Mesenchymal stem cell (in vitro differentiated cells and primary cell): ENCODE measurements at regions not wholly inside any gene's neighbourhood (a gene's known extent, or its start where the extent isn't known, plus 50 kb on each side); places are given as distances from the start of the nearest gene placed in this dataset.

ENCODE experiments used
- DNase-seq: peaks from one replicate; pipeline ENCODE4 v3.0.0-alpha.2; 2013
- H2AFZ ChIP-seq: one replicate; pipeline ENCODE4 v1.6.1; 2013; ENCODE audit warnings: low read depth, mild to moderate bottlenecking, control low read depth, inconsistent platforms, low read length, moderate library complexity
- H2AK5ac ChIP-seq: 2 replicates; pipeline ENCODE4 v1.6.1; 2013; ENCODE audit warnings: low read length, moderate library complexity, mild to moderate bottlenecking, inconsistent platforms; ENCODE audit not compliant: severe bottlenecking
- H2BK120ac ChIP-seq: one replicate; pipeline ENCODE4 v1.6.1; 2013; ENCODE audit warnings: low read depth, mild to moderate bottlenecking, inconsistent platforms, low read length, moderate library complexity
- H2BK12ac ChIP-seq, 2 experiments: one replicate each; pipeline ENCODE4 v1.6.1; 2013; ENCODE audit warnings: inconsistent platforms in 2 of 2, low read length in 2 of 2, mild to moderate bottlenecking in 2 of 2, moderate library complexity in 2 of 2, control low read depth in 1 of 2
- H2BK15ac ChIP-seq: one replicate; pipeline ENCODE4 v1.6.1; 2013; ENCODE audit warnings: mild to moderate bottlenecking, low read depth, inconsistent platforms; ENCODE audit not compliant: poor library complexity, severe bottlenecking
- H2BK5ac ChIP-seq: 2 replicates; pipeline ENCODE4 v1.6.1; 2013; ENCODE audit warnings: low read depth, mild to moderate bottlenecking, low read length, control low read depth, inconsistent platforms; ENCODE audit not compliant: poor library complexity, severe bottlenecking
- H3K14ac ChIP-seq, 2 experiments: one replicate each; pipeline ENCODE4 v1.6.1; 2013; ENCODE audit warnings: inconsistent platforms in 2 of 2, low read length in 2 of 2, control low read depth in 1 of 2, mild to moderate bottlenecking in 1 of 2, moderate library complexity in 1 of 2
- H3K18ac ChIP-seq, 2 experiments: one replicate each; pipeline ENCODE4 v1.6.1; 2013; ENCODE audit warnings: inconsistent platforms in 2 of 2, low read length in 2 of 2, control low read depth in 1 of 2, low read depth in 1 of 2, mild to moderate bottlenecking in 1 of 2
- H3K23ac ChIP-seq, 2 experiments: one replicate each; pipeline ENCODE4 v1.6.1; 2013; ENCODE audit warnings: inconsistent platforms in 2 of 2, low read length in 2 of 2, mild to moderate bottlenecking in 2 of 2, moderate library complexity in 2 of 2, control low read depth in 1 of 2
- H3K27ac ChIP-seq: 2 replicates; pipeline ENCODE4 v1.5.1; 2013; ENCODE audit warnings: mild to moderate bottlenecking, moderate library complexity, low read length, control low read depth, inconsistent platforms; ENCODE audit not compliant: poor library complexity, severe bottlenecking
- H3K27me3 ChIP-seq, 2 experiments: 2 replicates each; pipeline versions ENCODE4 v1.6.1 to v1.7.0; 2013; ENCODE audit warnings: low read length in 2 of 2, mild to moderate bottlenecking in 2 of 2, moderate library complexity in 2 of 2, control low read depth in 1 of 2, inconsistent platforms in 1 of 2; ENCODE audit not compliant: control insufficient read depth in 1 of 2, insufficient read depth in 1 of 2
- H3K36me3 ChIP-seq, 2 experiments: 2 replicates each; pipeline versions ENCODE4 v1.6.1 to v1.7.0; 2013; ENCODE audit warnings: low read length in 2 of 2, control low read depth in 1 of 2, inconsistent platforms in 1 of 2, low read depth in 1 of 2, mild to moderate bottlenecking in 1 of 2; ENCODE audit not compliant: insufficient read depth in 2 of 2, control insufficient read depth in 1 of 2
- H3K4ac ChIP-seq, 2 experiments: one replicate each; pipeline ENCODE4 v1.6.1; 2013; ENCODE audit warnings: inconsistent platforms in 2 of 2, low read length in 2 of 2, mild to moderate bottlenecking in 2 of 2, moderate library complexity in 2 of 2, control low read depth in 1 of 2, low read depth in 1 of 2
- H3K4me1 ChIP-seq: 2 replicates; pipeline ENCODE4 v1.6.1; 2013; ENCODE audit warnings: low read depth, low read length, control low read depth; ENCODE audit not compliant: control insufficient read depth, insufficient read depth
- H3K4me2 ChIP-seq: 2 replicates; pipeline ENCODE4 v1.6.1; 2013; ENCODE audit warnings: low read length, mild to moderate bottlenecking, inconsistent platforms; ENCODE audit not compliant: poor library complexity, severe bottlenecking
- H3K4me3 ChIP-seq, 2 experiments: 2 replicates each; pipeline versions ENCODE4 v1.5.1 to v1.7.0; 2013; ENCODE audit warnings: low read length in 2 of 2, mild to moderate bottlenecking in 2 of 2, control low read depth in 1 of 2, low read depth in 1 of 2; ENCODE audit not compliant: insufficient read depth in 1 of 2
- H3K79me1 ChIP-seq: replicated peaks from 2 replicates; pipeline ENCODE4 v1.6.1; 2013; ENCODE audit warnings: mild to moderate bottlenecking, control low read depth, low read length, inconsistent platforms; ENCODE audit not compliant: poor library complexity, severe bottlenecking
- H3K9ac ChIP-seq: 2 replicates; pipeline ENCODE4 v1.7.0; 2013; ENCODE audit warnings: mild to moderate bottlenecking, low read length, moderate library complexity
- H3K9me3 ChIP-seq: 2 replicates; pipeline ENCODE4 v1.7.0; 2013; ENCODE audit warnings: mild to moderate bottlenecking, low read length; ENCODE audit not compliant: control insufficient read depth
- H4K8ac ChIP-seq: one replicate; pipeline ENCODE4 v1.6.1; 2013; ENCODE audit warnings: inconsistent platforms, mild to moderate bottlenecking, low read length, moderate library complexity
- H4K91ac ChIP-seq: one replicate; pipeline ENCODE4 v1.6.1; 2013; ENCODE audit warnings: mild to moderate bottlenecking, low read length, inconsistent platforms
- WGBS: methylation state at CpG from one replicate; pipeline ENCODE4 v1.1.7; 2013; ENCODE audit warnings: mixed read lengths; 5-methylcytosine and 5-hydroxymethylcytosine counted together

DNA sequence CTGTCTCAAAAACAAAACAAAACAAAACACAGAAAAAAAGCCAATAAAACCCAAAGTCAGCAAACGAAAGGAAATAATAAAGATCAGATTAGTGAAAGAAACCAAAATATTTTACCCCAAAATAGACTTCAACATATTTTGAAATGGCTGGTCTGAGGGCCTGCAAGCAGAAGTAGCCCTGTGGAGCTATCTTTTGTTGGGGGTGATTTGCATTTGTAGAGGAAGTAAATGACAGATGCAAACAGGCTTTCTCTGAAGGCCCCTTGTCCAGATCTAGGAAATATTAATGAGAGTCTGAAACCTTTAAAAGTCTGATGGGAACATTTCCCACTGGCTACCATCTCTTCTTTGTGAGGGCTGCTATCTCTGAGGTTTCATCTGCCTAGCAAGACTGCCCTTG is 74.0 kb downstream of the GCNT4 start:
- H2AK5ac ChIP-seq = no peak overlapping the region
- no peak overlapping the region for H3K4me3 ChIP-seq
- no peak overlapping the region for H3K9ac ChIP-seq
- H3K27me3 ChIP-seq = peaks cover 0 to 4% of the 10 kb centered on the region in 2 experiments
- H3K23ac ChIP-seq = no peak overlapping the region
- H3K4me2 ChIP-seq = no peak overlapping the region
- no peak overlapping the region for H4K91ac ChIP-seq
- WGBS = no CpG with 5 or more reads among the region's 1 CpG
- no peak overlapping the region for H3K14ac ChIP-seq
- H3K4me1 ChIP-seq = no peaks in the 10 kb centered on the region
- no peak overlapping the region for H4K8ac ChIP-seq
- H3K79me1 ChIP-seq = peaks cover 3% of the 10 kb centered on the region
- H2AFZ ChIP-seq = no peak overlapping the region
- peaks cover 6% of the 10 kb centered on the region for H3K9me3 ChIP-seq
- no peak overlapping the region for H3K27ac ChIP-seq
- H3K4ac ChIP-seq = no peak overlapping the region
- H2BK5ac ChIP-seq = no peak overlapping the region
- DNase-seq = no peak
- H2BK15ac ChIP-seq = no peak overlapping the region
- no peak overlapping the region for H3K18ac ChIP-seq
- H3K36me3 ChIP-seq = no peaks in the 10 kb centered on the region
- H2BK120ac ChIP-seq = no peak overlapping the region
- no peak overlapping the region for H2BK12ac ChIP-seq

DNA sequence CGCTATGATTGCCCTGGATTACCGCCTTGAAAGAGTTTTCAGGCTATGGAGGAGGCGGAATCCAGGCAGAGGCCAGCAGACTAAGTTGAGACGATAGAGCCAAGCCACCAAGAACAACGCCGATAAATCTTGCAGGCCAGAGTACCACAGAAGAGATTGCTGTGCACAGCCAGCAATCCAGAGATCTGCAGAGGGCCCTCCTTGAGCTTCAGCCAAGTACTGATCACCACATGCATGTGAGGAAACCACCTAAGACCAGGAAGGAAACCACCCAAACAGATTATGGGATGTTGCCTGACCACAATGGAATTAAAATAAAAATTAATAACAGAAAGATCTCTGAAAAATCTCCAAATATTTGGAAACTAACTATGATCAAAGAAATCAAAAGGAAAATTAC is 74.9 kb downstream of the GCNT4 start:
- H2BK15ac ChIP-seq = no peak overlapping the region
- H3K9ac ChIP-seq = no peak overlapping the region
- H3K4me3 ChIP-seq = no peak overlapping the region
- no peak overlapping the region for H3K4me2 ChIP-seq
- H2BK5ac ChIP-seq = no peak overlapping the region
- H4K91ac ChIP-seq = no peak overlapping the region
- 96% methylated on average over 6 of the region's 6 CpGs for WGBS
- no peak overlapping the region for H2BK12ac ChIP-seq
- H3K14ac ChIP-seq = no peak overlapping the region
- no peak overlapping the region for H4K8ac ChIP-seq
- no peak overlapping the region for H3K27ac ChIP-seq
- H3K79me1 ChIP-seq = peaks cover 4% of the 10 kb centered on the region
- no peak overlapping the region for H3K23ac ChIP-seq
- no peak for DNase-seq
- H2AFZ ChIP-seq = no peak overlapping the region
- H2AK5ac ChIP-seq = no peak overlapping the region
- H3K27me3 ChIP-seq = peaks cover 0 to 4% of the 10 kb centered on the region in 2 experiments
- no peaks in the 10 kb centered on the region for H3K4me1 ChIP-seq
- H2BK120ac ChIP-seq = no peak overlapping the region
- H3K4ac ChIP-seq = no peak overlapping the region
- no peaks in the 10 kb centered on the region for H3K36me3 ChIP-seq
- H3K18ac ChIP-seq = peak overlapping the region in 1 of 2 experiments; percentile 20
- H3K9me3 ChIP-seq = peaks cover 6% of the 10 kb centered on the region

DNA sequence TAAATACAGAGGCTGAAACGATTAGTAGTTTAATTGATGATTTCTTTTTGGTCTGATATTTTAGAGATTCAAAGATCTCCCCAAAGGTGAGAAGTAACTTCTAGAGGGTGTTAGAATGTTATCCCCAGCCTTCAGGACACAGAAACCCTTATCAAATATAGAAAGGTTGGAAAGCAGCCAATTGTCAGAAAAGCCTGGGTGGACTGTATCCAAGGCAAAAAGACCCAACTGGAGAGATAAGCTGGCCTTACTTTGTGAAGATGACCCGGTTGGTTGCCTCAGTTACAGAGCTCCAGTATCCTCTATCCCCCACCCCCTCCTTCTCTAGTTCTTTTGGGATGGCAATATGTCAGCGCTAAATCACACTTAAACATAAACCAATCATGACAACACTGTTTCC is 75.7 kb downstream of the GCNT4 start:
- Histone ChIP-seq H2BK120ac (no peak overlapping the region), H3K4me2 (no peak overlapping the region), H2BK5ac (no peak overlapping the region), H4K8ac (no peak overlapping the region), H3K23ac (no peak overlapping the region), H3K4ac (no peak overlapping the region), H3K36me3 (no peaks in the 10 kb centered on the region), H3K18ac (no peak overlapping the region), H2BK15ac (no peak overlapping the region), H2AFZ (no peak overlapping the region), H4K91ac (no peak overlapping the region), H3K27ac (no peak overlapping the region), H3K14ac (no peak overlapping the region), H3K27me3 (peaks cover 0 to 4% of the 10 kb centered on the region in 2 experiments), H3K9ac (no peak overlapping the region), H2BK12ac (no peak overlapping the region), H3K4me3 (no peak overlapping the region), H2AK5ac (no peak overlapping the region), H3K9me3 (peaks cover 6% of the 10 kb centered on the region), H3K79me1 (peaks cover 4% of the 10 kb centered on the region), H3K4me1 (no peaks in the 10 kb centered on the region)
- no peak for DNase-seq
- WGBS = 96% methylated on average over 2 of the region's 3 CpGs

DNA sequence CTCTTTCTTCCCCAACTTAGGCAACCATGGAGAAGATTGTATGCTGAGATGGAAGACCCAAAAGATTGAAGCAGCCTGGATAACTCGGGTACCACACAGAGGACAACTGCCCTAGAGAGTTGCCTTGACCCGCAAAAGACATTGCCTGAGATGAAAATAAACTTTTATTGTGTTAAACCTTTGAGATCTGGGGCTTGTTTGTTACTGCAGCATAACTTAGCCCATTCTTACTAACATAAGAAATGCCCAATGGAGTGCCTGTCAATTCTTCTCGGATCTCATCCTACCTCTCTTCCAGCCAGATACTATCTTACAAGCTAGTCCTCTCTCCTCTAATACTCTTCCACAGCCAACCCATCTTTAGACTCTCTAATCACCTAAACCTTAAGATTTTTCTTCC is 76.8 kb downstream of the GCNT4 start:
- Histone ChIP-seq H3K23ac (no peak overlapping the region), H2AFZ (no peak overlapping the region)
- 97% methylated on average over 2 of the region's 3 CpGs for WGBS

More for the DNA sequence above, 76.8 kb downstream of the GCNT4 start:
- Histone ChIP-seq H3K27me3 (peaks cover 0 to 4% of the 10 kb centered on the region in 2 experiments), H3K9ac (no peak overlapping the region), H2BK5ac (no peak overlapping the region), H3K18ac (no peak overlapping the region), H3K9me3 (peaks cover 6% of the 10 kb centered on the region), H3K4ac (no peak overlapping the region), H2BK15ac (no peak overlapping the region), H2AK5ac (no peak overlapping the region), H3K79me1 (peaks cover 4% of the 10 kb centered on the region), H3K4me2 (no peak overlapping the region), H3K27ac (no peak overlapping the region), H2BK120ac (no peak overlapping the region), H2BK12ac (no peak overlapping the region), H3K14ac (no peak overlapping the region), H3K36me3 (no peaks in the 10 kb centered on the region), H4K91ac (no peak overlapping the region), H3K4me3 (no peak overlapping the region), H3K4me1 (no peaks in the 10 kb centered on the region), H4K8ac (no peak overlapping the region)
- no peak for DNase-seq
